ENCODE measurements at regions not wholly inside any gene's neighbourhood (a gene's known extent, or its start where the extent isn't known, plus 50 kb on each side); places are given as distances from the start of the nearest gene placed in this dataset.

GRCh38 chr10:21161090-21161625, 264.0 kb upstream of the NEBL start:
- Histone ChIP-seq H3K9me3 (ENCODE audit: insufficient read depth, low read depth, low read length) (peaks cover 9% of the 10 kb centered on the region; the same call in 1 of the 2 replicates), H3K4me1 (ENCODE audit: insufficient read depth, low read length) (peaks cover 14% of the 10 kb centered on the region), H3K9ac (ENCODE audit: low read depth, low read length) (no peak overlapping the region), H3K27me3 (ENCODE audit: insufficient read depth, low read length) (no peaks in the 10 kb centered on the region), H3K36me3 (ENCODE audit: insufficient read depth, low read depth, low read length) (no peaks in the 10 kb centered on the region; the same call in 1 of the 2 replicates), H3K27ac (ENCODE audit: low read length) (no peak overlapping the region), H3K4me3 (ENCODE audit: low read length) (no peak overlapping the region)

- no peak overlapping the region for H3K4me3 ChIP-seq (ENCODE audit: low read length)
- no peak overlapping the region for H3K27ac ChIP-seq (ENCODE audit: low read length)
- no peaks in the 10 kb centered on the region for H3K27me3 ChIP-seq (ENCODE audit: insufficient read depth, low read length)
- no peak overlapping the region for H3K9ac ChIP-seq (ENCODE audit: low read depth, low read length)
- no peaks in the 10 kb centered on the region; the same call in 1 of the 2 replicates for H3K36me3 ChIP-seq (ENCODE audit: insufficient read depth, low read depth, low read length)
- peaks cover 9% of the 10 kb centered on the region; the same call in 1 of the 2 replicates for H3K9me3 ChIP-seq (ENCODE audit: insufficient read depth, low read depth, low read length)
- H3K4me1 ChIP-seq (ENCODE audit: insufficient read depth, low read length) = peaks cover 20% of the 10 kb centered on the region
Observed at GRCh38 chr10:21160116-21160515, 263.0 kb upstream of the NEBL start.

- Histone ChIP-seq H3K9ac (ENCODE audit: low read depth, low read length) (no peak overlapping the region), H3K4me1 (ENCODE audit: insufficient read depth, low read length) (peaks cover 20% of the 10 kb centered on the region), H3K27me3 (ENCODE audit: insufficient read depth, low read length) (no peaks in the 10 kb centered on the region), H3K9me3 (ENCODE audit: insufficient read depth, low read depth, low read length) (peaks cover 9% of the 10 kb centered on the region; the same call in 1 of the 2 replicates), H3K36me3 (ENCODE audit: insufficient read depth, low read depth, low read length) (no peaks in the 10 kb centered on the region; the same call in 1 of the 2 replicates), H3K4me3 (ENCODE audit: low read length) (no peak overlapping the region), H3K27ac (ENCODE audit: low read length) (no peak overlapping the region)
Observed at GRCh38 chr10:21159669-21160068, 262.6 kb upstream of the NEBL start.

- Histone ChIP-seq H3K4me3 (ENCODE audit: low read length) (no peak overlapping the region), H3K9ac (ENCODE audit: low read depth, low read length) (no peak overlapping the region), H3K4me1 (ENCODE audit: insufficient read depth, low read length) (peaks cover 20% of the 10 kb centered on the region), H3K36me3 (ENCODE audit: insufficient read depth, low read depth, low read length) (no peaks in the 10 kb centered on the region; the same call in 1 of the 2 replicates), H3K27me3 (ENCODE audit: insufficient read depth, low read length) (no peaks in the 10 kb centered on the region), H3K9me3 (ENCODE audit: insufficient read depth, low read depth, low read length) (peaks cover 9% of the 10 kb centered on the region; the same call in 1 of the 2 replicates), H3K27ac (ENCODE audit: low read length) (no peak overlapping the region)
Observed at GRCh38 chr10:21158301-21158700, 261.2 kb upstream of the NEBL start.

- H3K9me3 ChIP-seq (ENCODE audit: insufficient read depth, low read depth, low read length) = peaks cover 8% of the 10 kb centered on the region; the same call in 1 of the 2 replicates
- no peaks in the 10 kb centered on the region; the same call in 1 of the 2 replicates for H3K36me3 ChIP-seq (ENCODE audit: insufficient read depth, low read depth, low read length)
- H3K4me1 ChIP-seq (ENCODE audit: insufficient read depth, low read length) = peaks cover 20% of the 10 kb centered on the region
- no peaks in the 10 kb centered on the region for H3K27me3 ChIP-seq (ENCODE audit: insufficient read depth, low read length)
- no peak overlapping the region for H3K9ac ChIP-seq (ENCODE audit: low read depth, low read length)
- H3K4me3 ChIP-seq (ENCODE audit: low read length) = no peak overlapping the region
- no peak overlapping the region for H3K27ac ChIP-seq (ENCODE audit: low read length)
Observed at GRCh38 chr10:21157664-21158063, 260.6 kb upstream of the NEBL start.

GRCh38 chr10:21150166-21150565, 253.1 kb upstream of the NEBL start:
- no peak overlapping the region for H3K9ac ChIP-seq (ENCODE audit: low read depth, low read length)
- no peaks in the 10 kb centered on the region for H3K36me3 ChIP-seq (ENCODE audit: insufficient read depth, low read depth, low read length)
- H3K4me1 ChIP-seq (ENCODE audit: insufficient read depth, low read length) = peaks cover 8% of the 10 kb centered on the region; the same call in 1 of the 2 replicates
- no peak overlapping the region for H3K27ac ChIP-seq (ENCODE audit: low read length)
- H3K4me3 ChIP-seq (ENCODE audit: low read length) = no peak overlapping the region
- H3K9me3 ChIP-seq (ENCODE audit: insufficient read depth, low read depth, low read length) = no peaks in the 10 kb centered on the region
- no peaks in the 10 kb centered on the region for H3K27me3 ChIP-seq (ENCODE audit: insufficient read depth, low read length)

- Histone ChIP-seq H3K9me3 (ENCODE audit: insufficient read depth, low read depth, low read length) (no peaks in the 10 kb centered on the region), H3K4me3 (ENCODE audit: low read length) (no peak overlapping the region; the same call in 1 of the 2 replicates), H3K4me1 (ENCODE audit: insufficient read depth, low read length) (peaks cover 11% of the 10 kb centered on the region; the same call in 1 of the 2 replicates), H3K27ac (ENCODE audit: low read length) (no peak overlapping the region), H3K9ac (ENCODE audit: low read depth, low read length) (no peak overlapping the region), H3K27me3 (ENCODE audit: insufficient read depth, low read length) (no peaks in the 10 kb centered on the region), H3K36me3 (ENCODE audit: insufficient read depth, low read depth, low read length) (no peaks in the 10 kb centered on the region)
Observed at GRCh38 chr10:21146436-21146789, 249.3 kb upstream of the NEBL start.

GRCh38 chr10:21145751-21146435, 248.8 kb upstream of the NEBL start:
- peak overlapping the region; percentile 3; the same call in 1 of the 2 replicates for H3K4me3 ChIP-seq (ENCODE audit: low read length)
- peaks cover 11% of the 10 kb centered on the region; the same call in 1 of the 2 replicates for H3K4me1 ChIP-seq (ENCODE audit: insufficient read depth, low read length)
- no peak overlapping the region for H3K9ac ChIP-seq (ENCODE audit: low read depth, low read length)
- no peak overlapping the region for H3K27ac ChIP-seq (ENCODE audit: low read length)
- H3K27me3 ChIP-seq (ENCODE audit: insufficient read depth, low read length) = no peaks in the 10 kb centered on the region
- H3K36me3 ChIP-seq (ENCODE audit: insufficient read depth, low read depth, low read length) = no peaks in the 10 kb centered on the region
- no peaks in the 10 kb centered on the region for H3K9me3 ChIP-seq (ENCODE audit: insufficient read depth, low read depth, low read length)

GRCh38 chr10:21144047-21144446, 246.9 kb upstream of the NEBL start:
- Histone ChIP-seq H3K9ac (ENCODE audit: low read depth, low read length) (no peak overlapping the region), H3K4me1 (ENCODE audit: insufficient read depth, low read length) (peaks cover 11% of the 10 kb centered on the region; the same call in 1 of the 2 replicates), H3K4me3 (ENCODE audit: low read length) (no peak overlapping the region), H3K27ac (ENCODE audit: low read length) (no peak overlapping the region), H3K27me3 (ENCODE audit: insufficient read depth, low read length) (no peaks in the 10 kb centered on the region), H3K36me3 (ENCODE audit: insufficient read depth, low read depth, low read length) (no peaks in the 10 kb centered on the region), H3K9me3 (ENCODE audit: insufficient read depth, low read depth, low read length) (no peaks in the 10 kb centered on the region)

GRCh38 chr10:21141946-21142492, 244.9 kb upstream of the NEBL start:
- no peaks in the 10 kb centered on the region for H3K36me3 ChIP-seq (ENCODE audit: insufficient read depth, low read depth, low read length)
- no peaks in the 10 kb centered on the region for H3K9me3 ChIP-seq (ENCODE audit: insufficient read depth, low read depth, low read length)
- no peak overlapping the region for H3K9ac ChIP-seq (ENCODE audit: low read depth, low read length)
- no peak overlapping the region for H3K4me3 ChIP-seq (ENCODE audit: low read length)
- peaks cover 11% of the 10 kb centered on the region; the same call in 1 of the 2 replicates for H3K4me1 ChIP-seq (ENCODE audit: insufficient read depth, low read length)
- no peak overlapping the region for H3K27ac ChIP-seq (ENCODE audit: low read length)
- no peaks in the 10 kb centered on the region for H3K27me3 ChIP-seq (ENCODE audit: insufficient read depth, low read length)

GRCh38 chr10:21138769-21139340, 241.7 kb upstream of the NEBL start:
- no peak overlapping the region for H3K9ac ChIP-seq (ENCODE audit: low read depth, low read length)
- no peaks in the 10 kb centered on the region for H3K36me3 ChIP-seq (ENCODE audit: insufficient read depth, low read depth, low read length)
- no peak overlapping the region for H3K27ac ChIP-seq (ENCODE audit: low read length)
- H3K9me3 ChIP-seq (ENCODE audit: insufficient read depth, low read depth, low read length) = no peaks in the 10 kb centered on the region
- H3K4me1 ChIP-seq (ENCODE audit: insufficient read depth, low read length) = 0 out of 2 replicates have a peak, but pooled peaks cover 2% of the 10 kb centered on the region
- H3K4me3 ChIP-seq (ENCODE audit: low read length) = no peak overlapping the region
- no peaks in the 10 kb centered on the region for H3K27me3 ChIP-seq (ENCODE audit: insufficient read depth, low read length)

Measured in iPS-20b (cell line).